ENCODE measurements at regions not wholly inside any gene's neighbourhood (a gene's known extent, or its start where the extent isn't known, plus 50 kb on each side); places are given as distances from the start of the nearest gene placed in this dataset.
"Not testable (repeated sequence)": the region's sequence is repeated elsewhere in the genome, so short reads cannot be mapped to it uniquely, and the experiment has no call there.

- Histone ChIP-seq H3K36me3 (no peaks in the 10 kb centered on the region), H3K27ac (no peak overlapping the region), H3K4me3 (no peak overlapping the region), H3K4me1 (no peaks in the 10 kb centered on the region), H3K27me3 (no peaks in the 10 kb centered on the region), H3K9me3 (no peaks in the 10 kb centered on the region)
- 58 to 62% methylated on average over 1 of the region's 1 CpG for WGBS, 2 donors
- DNase-seq (ENCODE audit: low spot score in 2 of 2): no peak
- TF ChIP-seq POLR2A (IDR thresholded peaks at IDR 0.05): no peak
- no peak for TF ChIP-seq EP300 (IDR thresholded peaks at IDR 0.05)
- TF ChIP-seq CTCF (IDR thresholded peaks at IDR 0.05): no peak
These were observed 410.5 kb upstream of the MAN1A1 start for GRCh38 chr6:119760046-119760445.

- 69 to 79% methylated on average over 3 of the region's 3 CpGs for WGBS, 2 donors
- no peaks in the 10 kb centered on the region for H3K27me3 ChIP-seq
- no peaks in the 10 kb centered on the region for H3K36me3 ChIP-seq
- TF ChIP-seq EP300 (IDR thresholded peaks at IDR 0.05): no peak
- TF ChIP-seq POLR2A (IDR thresholded peaks at IDR 0.05): no peak
- no peak for TF ChIP-seq CTCF (IDR thresholded peaks at IDR 0.05)
- H3K27ac ChIP-seq: no peak overlapping the region
- DNase-seq (ENCODE audit: low spot score in 2 of 2): no peak
- H3K9me3 ChIP-seq: no peaks in the 10 kb centered on the region
- H3K4me3 ChIP-seq: no peak overlapping the region
- H3K4me1 ChIP-seq: no peaks in the 10 kb centered on the region
These were observed 408.8 kb upstream of the MAN1A1 start for GRCh38 chr6:119758385-119758784.

GRCh38 chr6:119757467-119757866 is 407.9 kb upstream of the MAN1A1 start:
- no peak for TF ChIP-seq EP300 (IDR thresholded peaks at IDR 0.05)
- no peak for TF ChIP-seq CTCF (IDR thresholded peaks at IDR 0.05)
- no peaks in the 10 kb centered on the region for H3K9me3 ChIP-seq
- H3K27me3 ChIP-seq: no peaks in the 10 kb centered on the region
- no peaks in the 10 kb centered on the region for H3K36me3 ChIP-seq
- 83 to 88% methylated on average over 2 of the region's 2 CpGs for WGBS, 2 donors
- H3K4me3 ChIP-seq: no peak overlapping the region
- no peaks in the 10 kb centered on the region for H3K4me1 ChIP-seq
- no peak for DNase-seq (ENCODE audit: low spot score in 2 of 2)
- H3K27ac ChIP-seq: no peak overlapping the region

GRCh38 chr6:119749335-119749734 is 399.8 kb upstream of the MAN1A1 start:
- H3K4me1 ChIP-seq: no peaks in the 10 kb centered on the region
- WGBS, 2 donors: 56 to 80% methylated on average over 4 of the region's 4 CpGs
- no peak overlapping the region for H3K4me3 ChIP-seq
- H3K36me3 ChIP-seq: no peaks in the 10 kb centered on the region
- DNase-seq (ENCODE audit: low spot score in 2 of 2): no peak
- no peak overlapping the region for H3K27ac ChIP-seq
- TF ChIP-seq EP300 (IDR thresholded peaks at IDR 0.05): no peak
- TF ChIP-seq POLR2A (IDR thresholded peaks at IDR 0.05): no peak
- TF ChIP-seq CTCF (IDR thresholded peaks at IDR 0.05): no peak
- peaks cover 0 to 4% (median 0%) of the 10 kb centered on the region in 4 donors for H3K9me3 ChIP-seq
- no peaks in the 10 kb centered on the region for H3K27me3 ChIP-seq

- WGBS, 2 donors: 81 to 87% methylated on average over 3 of the region's 3 CpGs
- not testable (repeated sequence) for H3K27ac ChIP-seq; H3K9me3 ChIP-seq; H3K4me1 ChIP-seq; H3K36me3 ChIP-seq; H3K27me3 ChIP-seq; H3K4me3 ChIP-seq; DNase-seq (ENCODE audit: low spot score in 2 of 2)
These were observed 399.0 kb upstream of the MAN1A1 start for GRCh38 chr6:119748535-119748934.

- H3K27me3 ChIP-seq: no peaks in the 10 kb centered on the region
- WGBS, 2 donors: 12 to 18% methylated on average over 6 of the region's 6 CpGs
- H3K9me3 ChIP-seq: no peaks in the 10 kb centered on the region
- no peaks in the 10 kb centered on the region for H3K36me3 ChIP-seq
- DNase-seq (ENCODE audit: low spot score in 2 of 2): peak; percentile 56 to 81
- TF ChIP-seq CTCF (IDR thresholded peaks at IDR 0.05) (peak; percentile 38 to 63 (median 49)), POLR2A (IDR thresholded peaks at IDR 0.05) (no peak)
- H3K4me1 ChIP-seq: peaks cover 0 to 3% (median 0%) of the 10 kb centered on the region in 4 donors
- no peak overlapping the region for H3K27ac ChIP-seq
- no peak overlapping the region for H3K4me3 ChIP-seq
These were observed 392.7 kb upstream of the MAN1A1 start for GRCh38 chr6:119742188-119742803.

Data from tibial nerve (tissue), 4 donors.